GM12874 (cell line): ENCODE measurements at regions not wholly inside any gene's neighbourhood (a gene's known extent, or its start where the extent isn't known, plus 50 kb on each side); places are given as distances from the start of the nearest gene placed in this dataset.

ENCODE experiments used
- CTCF ChIP-seq: IDR thresholded peaks from 2 replicates; pipeline ENCODE4 v1.5.1; 2011; ENCODE audit warnings: low read depth, mild to moderate bottlenecking, control low read depth, low read length, moderate library complexity; ENCODE audit not compliant: insufficient read depth

- no peak for TF ChIP-seq CTCF
Measured at GRCh38 chr21:43335119-43335518, 91.8 kb downstream of the SIK1 start.

GRCh38 chr21:43334214-43334958 is 92.5 kb downstream of the SIK1 start:
- TF ChIP-seq CTCF, result no peak

GRCh38 chr21:43333298-43334062 is 93.5 kb downstream of the SIK1 start:
- TF ChIP-seq CTCF, result no peak

- TF ChIP-seq CTCF, result no peak
Measured at GRCh38 chr21:43332861-43333297, 94.1 kb downstream of the SIK1 start.

GRCh38 chr21:43331962-43332828 is 94.7 kb downstream of the SIK1 start:
- TF ChIP-seq CTCF, result no peak

GRCh38 chr21:43331111-43331961 is 95.6 kb downstream of the SIK1 start:
- TF ChIP-seq CTCF, result no peak
